ENCODE measurements at regions not wholly inside any gene's neighbourhood (a gene's known extent, or its start where the extent isn't known, plus 50 kb on each side); places are given as distances from the start of the nearest gene placed in this dataset.
A peak's percentile ranks its signal among the peaks of the same experiment; 100 is the strongest.

GRCh38 chr2:176653479-176654443, 384.5 kb downstream of the MTX2 start:
- DNase-seq: peak; percentile 82

- peak; percentile 53 for DNase-seq
These were observed 387.0 kb downstream of the MTX2 start for GRCh38 chr2:176656038-176656775.

- DNase-seq: no peak
These were observed 387.5 kb downstream of the MTX2 start for GRCh38 chr2:176656776-176657140.

GRCh38 chr2:176657393-176657792, 388.2 kb downstream of the MTX2 start:
- DNase-seq: no peak

- DNase-seq: no peak
These were observed 389.5 kb downstream of the MTX2 start for GRCh38 chr2:176658708-176659107.

GRCh38 chr2:176662753-176663152, 393.5 kb downstream of the MTX2 start:
- no peak for DNase-seq

- DNase-seq: no peak
These were observed 395.2 kb downstream of the MTX2 start for GRCh38 chr2:176664478-176664877.

- no peak for DNase-seq
These were observed 395.8 kb downstream of the MTX2 start for GRCh38 chr2:176665086-176665485.

- no peak for DNase-seq
These were observed 399.7 kb downstream of the MTX2 start for GRCh38 chr2:176668912-176669311.

GRCh38 chr2:176669398-176670174, 400.3 kb downstream of the MTX2 start:
- DNase-seq: no peak

GRCh38 chr2:176675271-176675949, 406.2 kb downstream of the MTX2 start:
- no peak for DNase-seq

GRCh38 chr2:176677746-176678265, 408.6 kb downstream of the MTX2 start:
- peak; percentile 49 for DNase-seq

- no peak for DNase-seq
These were observed 409.3 kb downstream of the MTX2 start for GRCh38 chr2:176678571-176678970.

GRCh38 chr2:176679061-176679669, 409.9 kb downstream of the MTX2 start:
- DNase-seq: no peak

GRCh38 chr2:176680916-176681516, 411.8 kb downstream of the MTX2 start:
- peak; percentile 74 for DNase-seq

- DNase-seq: no peak
These were observed 412.4 kb downstream of the MTX2 start for GRCh38 chr2:176681584-176682115.

- peak; percentile 77 for DNase-seq
These were observed 413.0 kb downstream of the MTX2 start for GRCh38 chr2:176682278-176682677.

GRCh38 chr2:176683618-176684111, 414.4 kb downstream of the MTX2 start:
- DNase-seq: no peak

- no peak for DNase-seq
These were observed 416.7 kb downstream of the MTX2 start for GRCh38 chr2:176685908-176686307.

GRCh38 chr2:176686328-176686727, 417.1 kb downstream of the MTX2 start:
- DNase-seq: no peak

GRCh38 chr2:176687342-176687741, 418.1 kb downstream of the MTX2 start:
- DNase-seq: no peak

Data from fibroblast of skin of right biceps (primary cell).